ENCODE measurements at regions not wholly inside any gene's neighbourhood (a gene's known extent, or its start where the extent isn't known, plus 50 kb on each side); places are given as distances from the start of the nearest gene placed in this dataset.

DNA sequence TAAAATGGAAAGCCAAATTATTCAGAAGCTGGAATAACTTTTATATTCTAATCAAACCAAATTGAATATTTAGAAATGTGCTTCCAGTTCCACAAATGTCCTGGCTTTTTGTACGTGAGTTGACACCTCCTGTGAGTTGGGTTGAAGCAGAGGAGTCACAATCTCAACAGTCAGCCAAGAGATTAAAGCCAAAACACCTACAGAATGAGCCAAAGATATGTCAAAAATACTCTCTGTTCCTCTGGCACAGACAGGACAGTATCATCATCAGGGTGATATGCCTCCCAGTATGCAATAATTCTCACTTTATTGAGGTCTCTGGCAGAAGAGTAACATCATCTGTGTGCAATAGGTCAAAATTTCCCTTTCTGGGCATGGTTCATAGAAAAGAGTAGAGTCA lies 914.3 kb upstream of the AMELY start:
- no peak for TF ChIP-seq POLR2AphosphoS5 (IDR thresholded peaks at IDR 0.05)
- no peak for TF ChIP-seq CTCF (IDR thresholded peaks at IDR 0.05 in 8 of 11, conservative IDR thresholded peaks at IDR 0.05 in 3 of 11)
